Lung (tissue), 11 donors: ENCODE measurements at regions not wholly inside any gene's neighbourhood (a gene's known extent, or its start where the extent isn't known, plus 50 kb on each side); places are given as distances from the start of the nearest gene placed in this dataset.

Experiments used
- ATAC-seq: fragments of 200-7000 bp; cut with Tn5 transposase; one replicate; pipeline ENCODE4 v1.9.1; 2020; ENCODE audit warnings: moderate number of reproducible peaks; ENCODE audit not compliant: insufficient read depth, low FRiP score
- DNase-seq, 3 donors: peaks; one replicate each; pipeline ENCODE4 v3.0.0-alpha.2; 2013 to 2017
- H3K27ac ChIP-seq, 2 donors: one replicate each; pipeline ENCODE4 v1.5.1; 2013; ENCODE audit warnings: mild to moderate bottlenecking in 2 of 2, moderate library complexity in 2 of 2, control low read depth in 1 of 2, inconsistent platforms in 1 of 2, low read depth in 1 of 2, low read length in 1 of 2
- H3K27me3 ChIP-seq, 3 donors: one replicate each; pipeline ENCODE4 v1.5.1; 2013; ENCODE audit warnings: low read length in 2 of 3; ENCODE audit not compliant: control insufficient read depth in 3 of 3, insufficient read depth in 3 of 3
- H3K36me3 ChIP-seq, 4 donors: one replicate each; pipeline ENCODE4 v1.5.1; 2013; ENCODE audit warnings: low read length in 4 of 4, mild to moderate bottlenecking in 1 of 4, moderate library complexity in 1 of 4; ENCODE audit not compliant: control insufficient read depth in 4 of 4, insufficient read depth in 4 of 4
- H3K4me1 ChIP-seq, 5 donors: one replicate each; pipeline ENCODE4 v1.5.1; 2013; ENCODE audit warnings: low read length in 5 of 5, mild to moderate bottlenecking in 2 of 5, moderate library complexity in 1 of 5; ENCODE audit not compliant: control insufficient read depth in 5 of 5, insufficient read depth in 5 of 5
- H3K4me3 ChIP-seq: one replicate; pipeline ENCODE4 v1.5.1; 2013; ENCODE audit warnings: mild to moderate bottlenecking, control low read depth, moderate library complexity
- H3K9ac ChIP-seq, 2 donors: one replicate each; pipeline ENCODE4 v1.5.1; 2013; ENCODE audit warnings: low read length in 2 of 2, control low read depth in 1 of 2; ENCODE audit not compliant: insufficient read depth in 1 of 2
- H3K9me3 ChIP-seq, 4 donors: one replicate each; pipeline ENCODE4 v1.5.1; 2013; ENCODE audit warnings: low read length in 3 of 4, mild to moderate bottlenecking in 1 of 4, moderate library complexity in 1 of 4; ENCODE audit not compliant: control insufficient read depth in 4 of 4, insufficient read depth in 3 of 4
- CTCF ChIP-seq: IDR thresholded peaks from 2 replicates; pipeline ENCODE4 v1.5.1; 2012; ENCODE audit warnings: mild to moderate bottlenecking; ENCODE audit errors: control extremely low read depth, extremely low read depth
- WGBS, 2 donors: extraction: QIAGEN DNeasy Blood & Tissue Kit; methylation state at CpG; one replicate each; pipeline ENCODE4 v1.1.7; 2013; 5-methylcytosine and 5-hydroxymethylcytosine counted together
- donor health status: control.
- donor health status: control.
- donor health status: Bipolar disorder and iron deficiency.
- donor health status: healthy.
- donor health status: DM: yes; HTN: yes; CAD: no.

GRCh38 chr12:18975933-18976332, 153.6 kb upstream of the PLEKHA5 start:
- no peak for TF ChIP-seq CTCF
- DNase-seq (no peak), ATAC-seq (no peak)
- H3K9ac ChIP-seq: no peak overlapping the region
- H3K27me3 ChIP-seq: no peaks in the 10 kb centered on the region
- H3K9me3 ChIP-seq: peaks cover 0 to 6% (median 0%) of the 10 kb centered on the region in 4 donors
- 92 to 94% methylated on average over 3 of the region's 3 CpGs for WGBS, 2 donors
- H3K27ac ChIP-seq: no peak overlapping the region
- H3K4me1 ChIP-seq: no peaks in the 10 kb centered on the region
- no peaks in the 10 kb centered on the region for H3K36me3 ChIP-seq
- no peak overlapping the region for H3K4me3 ChIP-seq

- Histone ChIP-seq H3K4me1 (no peaks in the 10 kb centered on the region), H3K9me3 (peaks cover 0 to 6% (median 1%) of the 10 kb centered on the region in 4 donors), H3K9ac (no peak overlapping the region), H3K4me3 (no peak overlapping the region), H3K27me3 (no peaks in the 10 kb centered on the region), H3K27ac (no peak overlapping the region), H3K36me3 (no peaks in the 10 kb centered on the region)
- 90 to 95% methylated on average over 5 of the region's 5 CpGs for WGBS, 2 donors
- no peak for TF ChIP-seq CTCF
- DNase-seq: no peak
- no peak for ATAC-seq
Measured at GRCh38 chr12:18979401-18980126, 150.0 kb upstream of the PLEKHA5 start.

- H3K36me3 ChIP-seq: no peaks in the 10 kb centered on the region
- peaks cover 0 to 3% (median 0%) of the 10 kb centered on the region in 4 donors for H3K9me3 ChIP-seq
Measured at GRCh38 chr12:18981732-18982131, 147.8 kb upstream of the PLEKHA5 start.

More at GRCh38 chr12:18981732-18982131, 147.8 kb upstream of the PLEKHA5 start:
- Histone ChIP-seq H3K4me1 (no peaks in the 10 kb centered on the region), H3K27ac (no peak overlapping the region), H3K27me3 (no peaks in the 10 kb centered on the region), H3K4me3 (no peak overlapping the region), H3K9ac (no peak overlapping the region)
- DNase-seq: no peak
- no peak for TF ChIP-seq CTCF
- no peak for ATAC-seq
